SK-N-SH treated with all-trans-retinoic acid at 6 μM for 48 hours (cell line): ENCODE measurements at regions not wholly inside any gene's neighbourhood (a gene's known extent, or its start where the extent isn't known, plus 50 kb on each side); places are given as distances from the start of the nearest gene placed in this dataset.

Experiments used
- ATAC-seq: fragments of 200-7000 bp; cut with Tn5 transposase; 3 replicates; pipeline ENCODE4 v1.9.1; 2020; ENCODE audit warnings: mild to moderate bottlenecking, moderate library complexity
- ARNTL ChIP-seq: fragments of 450-650 bp; formaldehyde crosslinking; IDR thresholded peaks from 2 replicates; pipeline ENCODE4 v1.5.0; 2020; ENCODE audit warnings: low read depth, mild to moderate bottlenecking, moderate library complexity, borderline replicate concordance
- CREB5 ChIP-seq: fragments of 250-450 bp; sonication (Bioruptor Pico); IDR thresholded peaks from 2 replicates; pipeline ENCODE4 v1.5.1; 2020; ENCODE audit warnings: low read depth, mild to moderate bottlenecking, moderate library complexity
- CSRNP3 ChIP-seq: fragments of 250-450 bp; sonication (Bioruptor Pico); IDR thresholded peaks from 2 replicates; pipeline ENCODE4 v1.5.1; 2021; ENCODE audit warnings: mild to moderate bottlenecking, moderate library complexity
- ESRRG ChIP-seq: fragments of 250-450 bp; sonication (Bioruptor Pico); IDR thresholded peaks from 2 replicates; pipeline ENCODE4 v1.6.1; 2021; ENCODE audit warnings: mild to moderate bottlenecking
- ISL1 ChIP-seq: fragments of 250-450 bp; sonication (Bioruptor Pico); IDR thresholded peaks from 2 replicates; pipeline ENCODE4 v2.1.2; 2022; ENCODE audit warnings: mild to moderate bottlenecking, moderate library complexity
- OSR1 ChIP-seq: fragments of 250-450 bp; sonication (Bioruptor Pico); IDR thresholded peaks from 2 replicates; pipeline ENCODE4 v1.8.0; 2022; ENCODE audit warnings: moderate library complexity, mild to moderate bottlenecking, inconsistent platforms
- PATZ1 ChIP-seq: fragments of 250-450 bp; sonication (Bioruptor Pico); IDR thresholded peaks from 2 replicates; pipeline ENCODE4 v1.8.0; 2020; ENCODE audit warnings: mild to moderate bottlenecking, moderate library complexity, borderline replicate concordance
- TCF4 ChIP-seq: fragments of 250-450 bp; sonication (Bioruptor Pico); IDR thresholded peaks from 2 replicates; pipeline ENCODE4 v1.8.0; 2021; ENCODE audit warnings: mild to moderate bottlenecking, moderate library complexity, borderline replicate concordance
- TOX ChIP-seq: fragments of 250-450 bp; sonication (Bioruptor Pico); IDR thresholded peaks from 2 replicates; pipeline ENCODE4 v1.8.0; 2021; ENCODE audit warnings: mild to moderate bottlenecking, moderate library complexity, borderline replicate concordance
- TSHZ2 ChIP-seq: fragments of 250-450 bp; sonication (Bioruptor Pico); IDR thresholded peaks from 2 replicates; pipeline ENCODE4 v1.5.0; 2020; ENCODE audit warnings: mild to moderate bottlenecking, moderate library complexity
- ZC3H10 ChIP-seq: fragments of 250-450 bp; sonication (Bioruptor Pico); IDR thresholded peaks from 2 replicates; pipeline ENCODE4 v1.5.1; 2021; ENCODE audit warnings: mild to moderate bottlenecking, moderate library complexity
- ZFP3 ChIP-seq: fragments of 250-450 bp; sonication (Bioruptor Pico); IDR thresholded peaks from 2 replicates; pipeline ENCODE4 v1.5.0; 2020; ENCODE audit warnings: mild to moderate bottlenecking, moderate library complexity
- ZFP30 ChIP-seq: fragments of 450-650 bp; formaldehyde crosslinking; IDR thresholded peaks from 2 replicates; pipeline ENCODE4 v1.5.0; 2022; ENCODE audit warnings: mild to moderate bottlenecking, moderate library complexity
- ZNF565 ChIP-seq: fragments of 450-650 bp; formaldehyde crosslinking; conservative IDR thresholded peaks from 2 replicates; pipeline ENCODE4 v1.5.0; 2020; ENCODE audit warnings: low read depth, mild to moderate bottlenecking, moderate library complexity
- ZNF70 ChIP-seq: fragments of 450-650 bp; formaldehyde crosslinking; IDR thresholded peaks from 2 replicates; pipeline ENCODE4 v1.5.0; 2020; ENCODE audit warnings: mild to moderate bottlenecking, moderate library complexity

- no peak for TF ChIP-seq OSR1
- no peak for TF ChIP-seq ZNF565
- TF ChIP-seq ARNTL (CRISPR knock-in tag), result no peak
- TF ChIP-seq TOX, result no peak
- no peak for TF ChIP-seq ESRRG (CRISPR knock-in tag)
- no peak for TF ChIP-seq ISL1
- no peak for TF ChIP-seq CREB5
- no peak for ATAC-seq
Observed at GRCh38 chr5:58012801-58013315, 447.0 kb downstream of the PLK2 start.

- ATAC-seq, result no peak
- TF ChIP-seq CSRNP3, result no peak
Observed at GRCh38 chr5:58012102-58012501, 447.8 kb downstream of the PLK2 start.

GRCh38 chr5:58011301-58011700, 448.6 kb downstream of the PLK2 start:
- ATAC-seq, result no peak
- no peak for TF ChIP-seq PATZ1
- TF ChIP-seq CSRNP3, result no peak
- peak; percentile 62; the same call in 1 of the 2 replicates for TF ChIP-seq CREB5
- TF ChIP-seq ISL1, result peak; percentile 55
- TF ChIP-seq ZC3H10, result no peak
- TF ChIP-seq ZNF565, result no peak

- ATAC-seq, result no peak
Observed at GRCh38 chr5:58009754-58010153, 450.1 kb downstream of the PLK2 start.

More at GRCh38 chr5:58009754-58010153, 450.1 kb downstream of the PLK2 start:
- no peak for TF ChIP-seq TCF4 (CRISPR knock-in tag)
- no peak for TF ChIP-seq CSRNP3
- no peak for TF ChIP-seq ZNF70
- no peak for TF ChIP-seq ZFP3 (CRISPR knock-in tag)
- TF ChIP-seq PATZ1, result no peak
- no peak for TF ChIP-seq ZFP30
- TF ChIP-seq TSHZ2 (CRISPR knock-in tag), result no peak
- no peak for TF ChIP-seq OSR1
